ENCODE measurements at regions not wholly inside any gene's neighbourhood (a gene's known extent, or its start where the extent isn't known, plus 50 kb on each side); places are given as distances from the start of the nearest gene placed in this dataset.

DNA sequence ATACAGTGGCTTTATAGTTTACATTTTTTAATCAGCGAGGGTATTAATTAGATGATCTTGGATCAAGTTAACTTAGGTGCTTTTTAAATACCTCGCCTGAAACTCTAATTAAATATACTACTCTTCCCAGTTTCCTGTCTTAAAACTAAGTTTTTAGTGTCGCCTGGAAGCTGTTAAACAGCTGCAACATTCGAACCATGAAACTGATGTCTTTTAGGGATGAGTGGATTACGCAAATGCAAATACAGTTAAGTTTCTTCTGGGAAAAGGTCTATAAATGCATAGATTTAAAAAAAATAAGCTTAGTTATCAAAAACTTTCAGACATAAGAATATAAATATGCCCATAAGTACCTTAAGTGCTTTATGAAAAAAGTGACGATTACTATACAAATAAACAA is 228.3 kb downstream of the PTPRC start:
- TF ChIP-seq CTCF (IDR thresholded peaks at IDR 0.05; ENCODE audit: low read depth, low read length) (no peak), EZH2phosphoT487 (IDR thresholded peaks at IDR 0.05; ENCODE audit: low read depth) (no peak)

Data from OCI-LY3 (cell line).